ENCODE measurements at regions not wholly inside any gene's neighbourhood (a gene's known extent, or its start where the extent isn't known, plus 50 kb on each side); places are given as distances from the start of the nearest gene placed in this dataset.

DNA sequence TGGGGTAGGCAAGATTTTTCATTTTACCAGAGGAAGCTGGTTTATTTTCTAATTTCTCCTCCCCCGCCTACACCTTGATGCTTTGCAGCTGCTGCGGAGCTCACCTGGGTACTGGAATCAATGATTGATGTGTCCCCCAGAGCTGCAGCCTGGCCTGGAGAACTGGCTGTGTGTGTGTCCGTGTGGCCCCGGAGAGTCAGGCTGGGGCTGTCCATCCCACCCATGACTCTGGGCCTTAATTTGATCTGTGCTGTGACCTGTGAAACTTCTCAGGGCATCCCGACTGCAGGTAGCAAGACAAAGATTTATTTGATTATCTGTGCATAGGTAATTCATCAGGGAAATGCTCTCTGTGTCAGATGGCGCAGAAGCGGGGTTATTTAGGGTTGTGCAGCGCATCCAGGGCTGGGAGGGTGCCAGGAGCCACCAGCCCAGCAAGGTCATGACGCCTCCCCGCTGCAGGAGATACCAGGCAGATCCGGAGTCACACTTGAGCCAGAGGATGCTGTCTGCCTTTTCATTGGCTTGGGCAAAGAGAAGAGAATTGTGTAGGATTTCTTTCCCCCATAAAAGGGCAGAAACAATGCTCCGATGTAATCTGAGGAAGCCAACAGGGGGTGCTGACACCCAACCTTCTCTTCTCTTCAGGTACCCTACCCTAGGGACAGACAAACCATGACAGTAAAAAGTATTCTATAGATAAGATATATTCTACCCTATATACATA, 346.6 kb downstream of the TSHZ3 start:
- ATAC-seq (no peak), DNase-seq (peak in 1 of 3 donors; percentile 7)
- no peaks in the 10 kb centered on the region for H3K36me3 ChIP-seq (ENCODE audit: low read depth)
- TF ChIP-seq, protein P1, sequence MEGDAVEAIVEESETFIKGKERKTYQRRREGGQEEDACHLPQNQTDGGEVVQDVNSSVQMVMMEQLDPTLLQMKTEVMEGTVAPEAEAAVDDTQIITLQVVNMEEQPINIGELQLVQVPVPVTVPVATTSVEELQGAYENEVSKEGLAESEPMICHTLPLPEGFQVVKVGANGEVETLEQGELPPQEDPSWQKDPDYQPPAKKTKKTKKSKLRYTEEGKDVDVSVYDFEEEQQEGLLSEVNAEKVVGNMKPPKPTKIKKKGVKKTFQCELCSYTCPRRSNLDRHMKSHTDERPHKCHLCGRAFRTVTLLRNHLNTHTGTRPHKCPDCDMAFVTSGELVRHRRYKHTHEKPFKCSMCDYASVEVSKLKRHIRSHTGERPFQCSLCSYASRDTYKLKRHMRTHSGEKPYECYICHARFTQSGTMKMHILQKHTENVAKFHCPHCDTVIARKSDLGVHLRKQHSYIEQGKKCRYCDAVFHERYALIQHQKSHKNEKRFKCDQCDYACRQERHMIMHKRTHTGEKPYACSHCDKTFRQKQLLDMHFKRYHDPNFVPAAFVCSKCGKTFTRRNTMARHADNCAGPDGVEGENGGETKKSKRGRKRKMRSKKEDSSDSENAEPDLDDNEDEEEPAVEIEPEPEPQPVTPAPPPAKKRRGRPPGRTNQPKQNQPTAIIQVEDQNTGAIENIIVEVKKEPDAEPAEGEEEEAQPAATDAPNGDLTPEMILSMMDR (IDR thresholded peaks at IDR 0.05) = no peak
- intact Hi-C loops (cut with DNase I, micrococcal nuclease) = no loop called here
- no peaks in the 10 kb centered on the region for H3K9me3 ChIP-seq
- H3K4me1 ChIP-seq (ENCODE audit: low read depth) = no peaks in the 10 kb centered on the region
- no peak overlapping the region for H3K4me3 ChIP-seq

DNA sequence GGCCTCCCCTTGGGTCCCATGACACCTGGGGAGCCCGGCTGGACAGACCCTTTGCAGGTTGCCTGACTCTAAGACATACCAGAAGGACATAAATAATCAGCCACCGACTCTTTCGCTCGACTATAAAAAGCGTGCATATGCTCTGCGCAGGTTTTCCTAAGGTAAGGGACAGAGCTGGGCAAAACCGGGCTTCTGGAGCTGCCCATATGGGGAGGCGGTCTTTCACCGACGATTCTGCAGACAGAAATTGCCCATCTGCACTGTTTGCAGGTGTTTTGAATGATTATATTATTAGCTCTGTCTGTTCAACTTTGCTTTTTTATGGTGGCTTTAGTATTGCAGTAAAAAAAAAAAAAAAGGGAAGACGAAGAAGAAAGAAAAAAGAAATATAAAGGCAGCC, 347.2 kb downstream of the TSHZ3 start:
- Histone ChIP-seq H3K9me3 (no peaks in the 10 kb centered on the region), H3K36me3 (ENCODE audit: low read depth) (no peaks in the 10 kb centered on the region), H3K4me3 (no peak overlapping the region), H3K4me1 (ENCODE audit: low read depth) (no peaks in the 10 kb centered on the region)
- intact Hi-C loops (cut with DNase I, micrococcal nuclease) = no loop called here
- DNase-seq (no peak), ATAC-seq (no peak)
- TF ChIP-seq, protein P1 (IDR thresholded peaks at IDR 0.05) = no peak

DNA sequence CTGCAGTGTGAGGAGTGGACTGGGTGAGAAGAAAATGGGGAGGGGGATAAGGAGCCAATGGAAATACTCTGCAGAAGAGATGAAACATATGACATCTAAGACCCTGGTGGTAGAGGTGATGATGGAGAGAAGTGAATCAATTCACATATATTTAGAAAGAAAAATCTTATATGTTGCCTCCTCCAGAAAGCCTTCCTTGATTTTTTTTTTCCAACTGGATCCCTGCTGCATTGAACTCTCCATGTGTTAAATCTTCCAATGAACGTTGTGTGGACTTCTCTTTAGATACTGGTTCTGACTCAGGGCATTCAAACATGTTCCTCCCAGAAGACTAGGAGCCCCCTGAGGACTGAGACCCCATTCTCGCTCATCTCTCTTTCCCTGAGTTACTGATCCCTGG, 348.3 kb downstream of the TSHZ3 start:
- DNase-seq (no peak), ATAC-seq (no peak)
- intact Hi-C loops (cut with DNase I, micrococcal nuclease) = no loop called here
- H3K9me3 ChIP-seq = no peaks in the 10 kb centered on the region
- H3K4me1 ChIP-seq (ENCODE audit: low read depth) = no peaks in the 10 kb centered on the region
- no peak overlapping the region for H3K4me3 ChIP-seq
- TF ChIP-seq, protein P1 (IDR thresholded peaks at IDR 0.05) = no peak
- H3K36me3 ChIP-seq (ENCODE audit: low read depth) = no peaks in the 10 kb centered on the region

DNA sequence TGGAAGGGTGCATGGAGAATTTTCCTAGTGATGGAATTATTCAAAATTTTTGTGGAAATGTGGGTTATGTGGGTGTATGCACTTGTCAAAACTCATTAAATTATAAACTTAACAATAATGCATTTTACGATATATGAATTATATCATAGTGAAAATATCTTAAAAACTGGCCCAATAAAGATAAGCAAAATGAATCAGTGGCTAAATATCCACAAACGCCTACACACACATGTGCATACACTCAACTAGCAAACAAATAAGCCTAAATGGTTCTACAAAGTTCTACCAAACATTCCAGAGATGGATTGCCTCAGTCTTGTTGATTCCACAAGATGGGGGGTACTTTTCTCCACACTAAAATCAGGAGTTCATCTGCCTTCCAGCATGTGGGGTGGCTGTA, 349.5 kb downstream of the TSHZ3 start:
- intact Hi-C loops (cut with DNase I, micrococcal nuclease) = no loop called here

DNA sequence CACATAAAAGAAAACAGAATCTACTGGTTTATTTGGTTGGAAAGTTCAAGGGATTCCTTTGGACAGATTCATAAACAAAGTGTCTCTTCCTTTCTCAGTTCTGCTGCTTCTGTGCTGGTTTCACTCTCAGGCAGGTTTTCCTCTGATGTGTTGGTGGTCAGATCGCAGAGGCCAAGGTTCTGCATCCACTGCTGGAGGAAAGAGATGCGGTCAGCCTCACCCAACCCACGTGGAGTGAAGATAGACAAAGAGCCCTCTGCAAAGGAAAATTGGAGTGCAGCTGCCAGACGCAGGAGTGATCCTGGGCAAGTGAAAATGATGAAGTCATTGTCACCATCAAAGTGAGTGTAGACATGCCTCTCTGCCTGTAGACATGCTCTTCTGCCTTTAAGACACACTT, 352.0 kb downstream of the TSHZ3 start:
- H3K4me1 ChIP-seq (ENCODE audit: low read depth) = no peaks in the 10 kb centered on the region

More for the DNA sequence above, 349.5 kb downstream of the TSHZ3 start:
- H3K36me3 ChIP-seq (ENCODE audit: low read depth) = no peaks in the 10 kb centered on the region
- H3K4me3 ChIP-seq = no peak overlapping the region
- DNase-seq = no peak
- H3K4me1 ChIP-seq (ENCODE audit: low read depth) = no peaks in the 10 kb centered on the region
- TF ChIP-seq, protein P1 (IDR thresholded peaks at IDR 0.05) = no peak
- H3K9me3 ChIP-seq = no peaks in the 10 kb centered on the region
- ATAC-seq = no peak

More for the DNA sequence above, 352.0 kb downstream of the TSHZ3 start:
- Histone ChIP-seq H3K36me3 (ENCODE audit: low read depth) (no peaks in the 10 kb centered on the region), H3K4me3 (no peak overlapping the region), H3K9me3 (no peaks in the 10 kb centered on the region)
- intact Hi-C loops (cut with DNase I, micrococcal nuclease) = no loop called here
- DNase-seq (no peak), ATAC-seq (no peak)
- TF ChIP-seq, protein P1 (IDR thresholded peaks at IDR 0.05) = no peak
